Subcutaneous abdominal adipose tissue (tissue), 5 donors: ENCODE measurements at regions not wholly inside any gene's neighbourhood (a gene's known extent, or its start where the extent isn't known, plus 50 kb on each side); places are given as distances from the start of the nearest gene placed in this dataset.

Experiments used
- H3K27ac ChIP-seq: one replicate; pipeline ENCODE4 v1.7.0; 2013; ENCODE audit warnings: low read depth, mild to moderate bottlenecking, inconsistent platforms, low read length, moderate library complexity
- H3K27me3 ChIP-seq, 5 donors: one replicate each; pipeline ENCODE4 v1.7.0; 2013; ENCODE audit warnings: low read length in 5 of 5, inconsistent platforms in 1 of 5; ENCODE audit not compliant: control insufficient read depth in 5 of 5, insufficient read depth in 4 of 5
- H3K36me3 ChIP-seq, 5 donors: one replicate each; pipeline ENCODE4 v1.7.0; 2013; ENCODE audit warnings: low read length in 5 of 5; ENCODE audit not compliant: control insufficient read depth in 5 of 5, insufficient read depth in 5 of 5
- H3K4me1 ChIP-seq, 5 donors: one replicate each; pipeline ENCODE4 v1.7.0; 2013; ENCODE audit warnings: low read length in 5 of 5, mild to moderate bottlenecking in 3 of 5, moderate library complexity in 1 of 5; ENCODE audit not compliant: control insufficient read depth in 5 of 5, insufficient read depth in 5 of 5
- H3K4me3 ChIP-seq, 5 donors: one replicate each; pipeline ENCODE4 v1.7.0; 2013; ENCODE audit warnings: low read length in 5 of 5, low read depth in 1 of 5
- H3K9ac ChIP-seq, 5 donors: one replicate each; pipeline ENCODE4 v1.7.0; 2013; ENCODE audit warnings: low read length in 5 of 5, mild to moderate bottlenecking in 4 of 5, moderate library complexity in 3 of 5
- H3K9me3 ChIP-seq, 5 donors: one replicate each; pipeline ENCODE4 v1.7.0; 2013; ENCODE audit warnings: low read length in 5 of 5; ENCODE audit not compliant: control insufficient read depth in 5 of 5
- donor health status: healthy.
- donor health status: healthy.
- donor health status: healthy.
- donor health status: healthy.
- donor health status: healthy.

GRCh38 chr11:106493751-106494150, 416.3 kb downstream of the AASDHPPT start:
- Histone ChIP-seq H3K9me3 (peaks cover 0 to 4% (median 2%) of the 10 kb centered on the region in 5 donors), H3K36me3 (no peaks in the 10 kb centered on the region), H3K27me3 (no peaks in the 10 kb centered on the region), H3K4me3 (no peak overlapping the region), H3K9ac (no peak overlapping the region), H3K4me1 (peaks cover 0 to 5% (median 0%) of the 10 kb centered on the region in 5 donors), H3K27ac (no peak overlapping the region)

DNA sequence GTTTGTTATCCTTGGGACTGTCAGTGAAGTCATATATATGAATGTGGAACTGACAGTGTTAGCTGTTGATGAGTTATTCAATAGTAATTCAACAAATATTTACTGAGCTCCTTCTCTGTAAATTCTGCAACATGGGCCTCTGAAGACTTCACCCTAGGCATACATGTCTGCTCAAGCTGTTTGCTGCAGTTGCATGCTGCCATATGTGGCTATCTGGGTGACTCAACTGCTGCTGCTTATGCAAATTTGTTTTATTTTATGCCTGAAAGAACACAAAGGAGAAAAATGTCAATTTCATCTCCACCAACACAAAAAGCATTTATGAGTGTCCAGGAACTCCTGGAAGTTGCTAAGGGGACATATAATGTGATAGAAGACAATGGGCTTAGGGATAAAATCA, 417.6 kb downstream of the AASDHPPT start:
- Histone ChIP-seq H3K9ac (no peak overlapping the region), H3K9me3 (peaks cover 0 to 4% (median 0%) of the 10 kb centered on the region in 5 donors), H3K4me3 (no peak overlapping the region), H3K27me3 (no peaks in the 10 kb centered on the region), H3K36me3 (no peaks in the 10 kb centered on the region), H3K27ac (no peak overlapping the region), H3K4me1 (peaks cover 0 to 5% (median 0%) of the 10 kb centered on the region in 5 donors)

DNA sequence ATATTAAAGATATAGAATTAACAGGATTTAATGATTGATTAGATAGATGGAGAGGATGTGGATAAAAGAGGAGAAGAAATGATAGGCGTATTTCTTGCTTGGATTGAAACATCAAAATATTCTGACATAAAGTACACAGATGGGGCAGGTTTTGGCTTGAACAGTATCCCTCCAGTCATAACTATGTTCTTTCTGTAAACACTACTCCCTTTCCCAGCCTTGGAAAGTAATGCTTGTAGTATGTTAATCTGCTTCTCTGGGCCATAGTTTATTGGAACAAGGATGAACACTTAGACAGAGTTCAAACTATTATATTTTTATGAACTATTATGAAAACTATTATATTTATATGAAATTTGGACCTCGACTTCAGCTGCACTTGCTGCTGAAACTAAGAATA, 419.2 kb downstream of the AASDHPPT start:
- Histone ChIP-seq H3K9me3 (peaks cover 0 to under 1% (median 0%) of the 10 kb centered on the region in 5 donors), H3K27me3 (no peaks in the 10 kb centered on the region), H3K4me3 (no peak overlapping the region), H3K36me3 (no peaks in the 10 kb centered on the region), H3K27ac (no peak overlapping the region), H3K9ac (no peak overlapping the region), H3K4me1 (peaks cover 0 to 5% (median 0%) of the 10 kb centered on the region in 5 donors)

GRCh38 chr11:106497321-106497720, 419.9 kb downstream of the AASDHPPT start:
- Histone ChIP-seq H3K4me1 (peaks cover 0 to 5% (median 0%) of the 10 kb centered on the region in 5 donors), H3K36me3 (no peaks in the 10 kb centered on the region), H3K9ac (no peak overlapping the region), H3K27ac (no peak overlapping the region), H3K4me3 (no peak overlapping the region), H3K9me3 (no peaks in the 10 kb centered on the region), H3K27me3 (no peaks in the 10 kb centered on the region)

DNA sequence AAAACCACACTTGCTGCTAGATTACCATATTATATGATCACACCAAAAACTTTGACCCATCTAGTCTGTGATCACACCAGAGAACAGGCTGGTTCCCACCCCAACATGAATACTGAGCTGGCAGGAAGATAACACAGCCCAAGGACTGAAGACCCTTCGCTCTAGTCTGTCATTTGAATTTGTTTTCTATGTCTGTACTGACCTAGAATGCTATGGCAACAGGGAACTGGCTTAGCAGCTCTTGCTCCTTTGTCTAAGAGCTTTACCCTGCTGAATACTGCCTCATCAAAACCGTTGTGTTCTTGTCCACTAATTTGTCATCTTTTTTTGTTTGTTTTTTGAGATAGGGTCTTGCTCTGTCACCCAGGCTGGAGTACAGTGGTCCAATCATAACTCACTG, 420.4 kb downstream of the AASDHPPT start:
- Histone ChIP-seq H3K36me3 (no peaks in the 10 kb centered on the region), H3K4me1 (peaks cover 0 to 5% (median 0%) of the 10 kb centered on the region in 5 donors), H3K9me3 (no peaks in the 10 kb centered on the region), H3K4me3 (no peak overlapping the region), H3K9ac (no peak overlapping the region), H3K27me3 (no peaks in the 10 kb centered on the region), H3K27ac (no peak overlapping the region)

- Histone ChIP-seq H3K4me3 (no peak overlapping the region), H3K9ac (no peak overlapping the region), H3K9me3 (no peaks in the 10 kb centered on the region), H3K27me3 (no peaks in the 10 kb centered on the region), H3K27ac (no peak overlapping the region), H3K36me3 (no peaks in the 10 kb centered on the region), H3K4me1 (no peaks in the 10 kb centered on the region)
These were observed 426.4 kb downstream of the AASDHPPT start for GRCh38 chr11:106503901-106504300.

- no peaks in the 10 kb centered on the region for H3K4me1 ChIP-seq
- no peaks in the 10 kb centered on the region for H3K9me3 ChIP-seq
- H3K4me3 ChIP-seq, result no peak overlapping the region
- H3K27ac ChIP-seq, result no peak overlapping the region
- H3K27me3 ChIP-seq, result no peaks in the 10 kb centered on the region
- no peaks in the 10 kb centered on the region for H3K36me3 ChIP-seq
- no peak overlapping the region for H3K9ac ChIP-seq
These were observed 430.3 kb downstream of the AASDHPPT start for GRCh38 chr11:106507645-106508306.

DNA sequence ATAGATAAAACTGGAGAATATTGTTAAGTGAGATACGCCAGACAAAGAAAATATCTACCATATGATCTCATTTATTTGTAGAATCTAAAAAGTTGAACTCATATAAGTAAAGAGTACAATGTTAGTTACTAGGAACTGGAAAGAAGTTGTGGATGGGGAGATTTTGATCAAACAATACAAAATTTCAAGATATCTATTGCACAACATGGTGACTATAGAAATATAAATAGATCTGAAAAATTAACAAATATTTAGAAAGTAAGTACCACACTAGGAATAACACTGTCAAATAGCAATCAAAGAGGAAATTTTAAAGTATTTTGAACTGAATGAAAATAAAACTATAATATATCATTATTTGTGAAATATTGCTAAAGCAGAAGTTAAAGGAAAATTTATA, 437.2 kb downstream of the AASDHPPT start:
- no peak overlapping the region for H3K27ac ChIP-seq
- no peaks in the 10 kb centered on the region for H3K4me1 ChIP-seq

GRCh38 chr11:106517426-106517825, 440.0 kb downstream of the AASDHPPT start:
- Histone ChIP-seq H3K9ac (no peak overlapping the region), H3K27me3 (no peaks in the 10 kb centered on the region), H3K27ac (no peak overlapping the region), H3K4me1 (no peaks in the 10 kb centered on the region), H3K4me3 (no peak overlapping the region), H3K36me3 (no peaks in the 10 kb centered on the region), H3K9me3 (peaks cover 0 to 6% (median 0%) of the 10 kb centered on the region in 5 donors)

More for the DNA sequence above, 437.2 kb downstream of the AASDHPPT start:
- Histone ChIP-seq H3K36me3 (no peaks in the 10 kb centered on the region), H3K27me3 (no peaks in the 10 kb centered on the region), H3K9ac (no peak overlapping the region), H3K9me3 (peaks cover 0 to 6% (median 0%) of the 10 kb centered on the region in 5 donors), H3K4me3 (no peak overlapping the region)

GRCh38 chr11:106520146-106520912, 442.9 kb downstream of the AASDHPPT start:
- H3K9me3 ChIP-seq, result peaks cover 0 to 6% (median 0%) of the 10 kb centered on the region in 5 donors
- H3K9ac ChIP-seq, result no peak overlapping the region
- H3K27me3 ChIP-seq, result no peaks in the 10 kb centered on the region
- no peaks in the 10 kb centered on the region for H3K36me3 ChIP-seq
- H3K4me1 ChIP-seq, result no peaks in the 10 kb centered on the region
- no peak overlapping the region for H3K27ac ChIP-seq
- no peak overlapping the region for H3K4me3 ChIP-seq
